ENCODE measurements at regions not wholly inside any gene's neighbourhood (a gene's known extent, or its start where the extent isn't known, plus 50 kb on each side); places are given as distances from the start of the nearest gene placed in this dataset.

DNA sequence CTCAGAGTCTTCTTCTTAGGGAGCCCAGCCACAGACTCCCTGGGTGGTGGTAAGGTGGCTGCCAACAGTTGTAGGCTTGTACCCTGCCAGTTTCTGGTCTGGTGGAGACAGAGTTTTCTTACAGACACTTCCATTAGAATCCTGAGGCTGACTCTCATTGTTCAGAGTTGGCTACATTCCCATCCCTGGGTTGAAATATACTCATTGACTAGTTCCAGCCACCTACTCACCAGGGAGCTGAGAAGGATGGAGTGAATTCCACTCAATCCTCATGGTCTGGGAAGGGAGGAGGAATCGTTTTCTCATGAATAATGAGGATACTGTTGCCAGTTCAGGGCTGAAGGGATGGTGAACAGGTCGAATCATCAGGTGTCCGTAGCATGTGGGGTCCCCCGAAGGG, 226.5 kb upstream of the PROK2 start:
- peaks cover 7% of the 10 kb centered on the region; the same call in 1 of the 2 replicates for H3K36me3 ChIP-seq (ENCODE audit: insufficient read depth, low read length)
- H3K9ac ChIP-seq (ENCODE audit: low read depth, low read length), result no peak overlapping the region
- 0 out of 2 replicates have a peak, but pooled peaks cover 5% of the 10 kb centered on the region for H3K4me1 ChIP-seq (ENCODE audit: insufficient read depth, low read length)
- H3K9me3 ChIP-seq (ENCODE audit: control insufficient read depth, insufficient read depth, low read length), result peaks cover 11% of the 10 kb centered on the region; the same call in 1 of the 2 replicates

DNA sequence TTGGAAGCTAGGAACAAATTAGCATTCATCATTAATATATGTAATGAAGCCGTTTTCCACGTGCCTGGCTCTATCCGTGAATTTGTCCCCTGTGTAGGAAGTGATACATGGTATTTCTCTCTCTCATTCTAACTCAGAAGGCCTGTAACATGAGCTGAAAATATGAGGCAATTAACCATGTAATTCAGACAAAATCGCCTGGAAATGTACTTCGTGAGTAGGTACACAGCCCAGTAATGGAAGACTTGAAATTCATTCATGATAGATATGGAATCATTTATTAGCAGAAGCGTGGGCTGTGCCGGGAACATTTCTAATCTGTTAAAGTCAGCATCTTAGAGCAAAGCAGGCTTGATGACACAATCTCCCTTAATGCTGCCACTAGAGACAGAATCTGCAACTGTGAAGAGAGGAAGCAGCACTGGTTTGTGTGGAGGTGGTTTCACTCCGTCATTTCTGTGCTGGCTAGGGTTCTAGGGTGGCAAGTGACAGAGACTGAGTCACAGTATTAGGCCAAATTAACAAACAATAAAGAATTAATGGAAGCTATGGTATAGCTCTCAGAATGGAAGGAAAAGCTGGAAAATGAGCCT, 225.0 kb upstream of the PROK2 start:
- peaks cover 7% of the 10 kb centered on the region; the same call in 1 of the 2 replicates for H3K36me3 ChIP-seq (ENCODE audit: insufficient read depth, low read length)
- H3K4me1 ChIP-seq (ENCODE audit: insufficient read depth, low read length), result 0 out of 2 replicates have a peak, but pooled peaks cover 4% of the 10 kb centered on the region
- H3K9me3 ChIP-seq (ENCODE audit: control insufficient read depth, insufficient read depth, low read length), result peaks cover 15% of the 10 kb centered on the region; the same call in 1 of the 2 replicates
- no peak overlapping the region for H3K9ac ChIP-seq (ENCODE audit: low read depth, low read length)

DNA sequence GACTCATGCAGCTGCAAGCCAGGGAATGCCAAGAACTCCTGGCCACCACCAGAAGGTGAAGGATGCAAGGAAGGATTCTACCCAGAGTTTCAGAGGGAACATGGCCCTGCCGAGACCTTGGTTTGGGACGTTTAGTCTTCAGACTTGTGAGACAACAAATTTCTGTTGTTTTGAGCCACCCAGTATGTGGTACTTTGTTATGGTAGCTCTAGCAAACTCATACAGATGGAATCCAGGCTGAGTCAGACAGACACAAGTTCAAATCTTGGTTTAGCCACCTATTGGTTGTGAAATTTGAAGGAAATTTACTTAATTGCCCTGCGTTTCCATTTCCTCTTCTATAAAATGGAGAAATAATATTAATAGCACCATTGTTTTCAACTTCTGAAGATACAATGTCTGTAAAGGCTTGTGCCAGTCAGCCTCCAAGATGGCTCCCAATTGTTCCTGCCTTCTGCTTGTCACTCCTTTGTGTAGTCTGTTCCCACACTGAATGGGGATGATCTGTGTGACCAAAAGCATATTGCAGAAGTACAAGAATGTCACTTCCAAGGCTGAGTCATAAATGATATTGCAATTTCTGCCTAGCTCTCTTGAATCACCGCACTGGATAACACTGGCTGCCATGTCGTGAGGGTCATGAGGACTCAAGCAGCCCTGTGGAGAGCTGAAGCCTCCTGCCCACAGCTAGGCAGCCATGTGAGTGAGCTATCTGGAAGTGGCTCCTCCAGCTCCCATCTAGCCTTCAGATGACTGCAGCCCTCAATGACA, 223.5 kb upstream of the PROK2 start:
- H3K9ac ChIP-seq (ENCODE audit: low read depth, low read length), result no peak overlapping the region
- H3K9me3 ChIP-seq (ENCODE audit: control insufficient read depth, insufficient read depth, low read length), result peaks cover 15% of the 10 kb centered on the region; the same call in 1 of the 2 replicates
- peaks cover 7% of the 10 kb centered on the region; the same call in 1 of the 2 replicates for H3K36me3 ChIP-seq (ENCODE audit: insufficient read depth, low read length)
- H3K4me1 ChIP-seq (ENCODE audit: insufficient read depth, low read length), result peaks cover 17% of the 10 kb centered on the region; the same call in 1 of the 2 replicates

DNA sequence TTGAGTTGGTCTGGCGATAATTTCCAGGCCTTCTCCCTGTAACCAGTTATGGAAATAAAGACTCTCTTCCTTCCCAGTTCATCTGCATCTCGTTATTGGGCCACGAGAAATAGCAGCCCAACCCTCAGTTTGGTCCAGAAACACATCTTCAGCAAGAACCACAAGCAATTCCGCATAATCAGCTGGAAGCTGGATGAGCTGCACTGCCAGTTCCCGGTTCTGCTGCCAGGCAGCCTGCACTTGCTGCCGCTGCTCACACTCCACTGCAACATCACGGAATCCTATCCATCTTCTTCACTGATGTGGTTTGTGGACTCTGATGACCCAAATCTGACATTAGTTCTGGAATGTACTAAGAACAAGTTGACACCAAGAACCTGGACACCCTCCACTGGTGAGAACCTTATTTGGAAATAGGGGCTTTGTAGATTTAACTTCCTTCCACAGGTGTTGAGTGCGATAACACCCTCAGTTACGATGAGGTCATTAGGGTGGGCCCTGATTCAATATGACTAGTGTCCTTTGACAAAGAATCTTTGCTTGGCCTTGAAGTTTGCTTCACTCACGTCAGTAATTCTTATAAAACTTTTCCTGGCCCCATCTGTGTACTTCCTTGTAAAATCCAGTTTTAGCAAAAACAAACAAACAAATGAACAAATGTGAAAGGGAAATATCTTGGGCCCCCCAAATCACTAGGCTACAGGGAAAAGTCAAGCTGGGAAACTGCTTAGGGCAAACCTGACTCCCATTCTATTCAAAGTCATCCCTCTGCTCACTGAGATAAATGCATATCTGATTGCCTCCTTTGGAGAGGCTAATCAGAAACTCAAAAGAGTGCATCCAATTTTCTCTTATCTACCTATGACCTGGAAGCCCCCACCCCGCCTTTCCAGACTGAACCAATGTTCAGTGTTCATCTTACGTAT, 221.9 kb upstream of the PROK2 start:
- Histone ChIP-seq H3K9me3 (ENCODE audit: control insufficient read depth, insufficient read depth, low read length) (peaks cover 15% of the 10 kb centered on the region; the same call in 1 of the 2 replicates), H3K4me1 (ENCODE audit: insufficient read depth, low read length) (peaks cover 32% of the 10 kb centered on the region), H3K9ac (ENCODE audit: low read depth, low read length) (no peak overlapping the region), H3K36me3 (ENCODE audit: insufficient read depth, low read length) (peaks cover 7% of the 10 kb centered on the region; the same call in 1 of the 2 replicates)

DNA sequence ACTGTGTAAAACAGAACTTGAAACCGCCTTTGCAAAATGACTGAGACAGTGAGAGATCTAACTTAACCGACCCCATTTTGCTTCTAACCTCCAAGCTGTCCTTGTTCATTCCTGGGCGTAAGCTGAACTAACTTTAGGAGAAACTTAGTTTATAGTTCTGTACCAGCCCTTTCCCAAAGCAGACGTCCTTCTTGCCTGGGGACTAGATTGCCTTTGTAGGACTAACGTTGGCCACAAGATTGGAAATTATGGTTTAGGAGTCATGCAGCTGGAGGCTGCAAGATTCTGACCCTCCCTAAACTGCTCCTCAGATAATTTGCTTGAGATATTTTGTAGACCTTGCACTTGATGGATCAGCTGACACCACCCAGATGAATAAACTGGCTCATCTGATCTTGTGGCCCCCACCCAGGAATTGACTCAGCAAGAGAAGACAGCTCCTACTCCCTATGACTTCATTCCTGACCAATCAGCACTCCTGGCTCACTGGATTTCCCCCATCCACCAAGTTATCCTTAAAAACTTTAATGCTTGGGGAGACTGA, 219.9 kb upstream of the PROK2 start:
- Histone ChIP-seq H3K4me1 (ENCODE audit: insufficient read depth, low read length) (peaks cover 33% of the 10 kb centered on the region), H3K9me3 (ENCODE audit: control insufficient read depth, insufficient read depth, low read length) (peaks cover 15% of the 10 kb centered on the region; the same call in 1 of the 2 replicates), H3K9ac (ENCODE audit: low read depth, low read length) (no peak overlapping the region), H3K36me3 (ENCODE audit: insufficient read depth, low read length) (peaks cover 7% of the 10 kb centered on the region; the same call in 1 of the 2 replicates)

DNA sequence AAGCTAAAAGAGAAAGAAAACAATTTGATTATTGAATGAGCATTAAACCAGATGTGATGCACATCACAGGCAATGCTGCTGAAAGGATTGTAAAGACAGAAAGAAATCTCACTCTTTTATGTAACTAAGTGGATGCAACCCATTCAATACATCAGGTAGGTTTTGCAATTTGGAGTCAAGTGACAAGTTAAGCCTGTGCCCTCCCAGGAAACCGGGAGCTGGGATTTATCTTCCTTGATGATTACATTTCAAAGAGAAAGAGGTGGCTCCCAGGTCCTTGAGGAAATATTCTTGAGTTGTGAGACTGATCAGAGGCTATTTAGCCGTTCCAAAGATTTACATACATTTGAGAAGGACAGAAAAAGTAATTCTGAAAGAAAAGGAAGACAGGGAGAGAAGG, 219.0 kb upstream of the PROK2 start:
- Histone ChIP-seq H3K36me3 (ENCODE audit: insufficient read depth, low read length) (peaks cover 7% of the 10 kb centered on the region; the same call in 1 of the 2 replicates), H3K9me3 (ENCODE audit: control insufficient read depth, insufficient read depth, low read length) (peaks cover 14% of the 10 kb centered on the region; the same call in 1 of the 2 replicates), H3K9ac (ENCODE audit: low read depth, low read length) (no peak overlapping the region), H3K4me1 (ENCODE audit: insufficient read depth, low read length) (peaks cover 33% of the 10 kb centered on the region)

DNA sequence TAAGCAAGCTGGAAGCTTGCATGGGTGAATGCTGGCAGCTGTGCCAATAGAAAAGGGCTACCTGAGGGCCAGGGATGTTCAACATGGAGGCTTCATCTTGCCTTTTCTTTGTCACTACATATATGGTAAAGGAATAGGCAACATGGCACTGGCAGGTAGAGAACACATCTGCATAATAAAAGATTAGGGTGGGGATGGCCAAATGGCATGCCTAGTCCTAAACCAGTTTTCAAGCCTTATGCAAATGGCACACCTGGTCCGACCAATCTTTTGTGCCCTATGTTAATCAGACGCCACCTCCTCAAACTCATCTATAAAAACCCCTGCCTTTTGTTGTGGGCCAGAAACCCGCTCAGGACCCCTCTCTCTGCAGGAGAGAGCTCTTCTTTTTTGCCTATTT, 216.8 kb upstream of the PROK2 start:
- H3K9me3 ChIP-seq (ENCODE audit: control insufficient read depth, insufficient read depth, low read length), result peaks cover 5% of the 10 kb centered on the region; the same call in 1 of the 2 replicates
- no peaks in the 10 kb centered on the region for H3K36me3 ChIP-seq (ENCODE audit: insufficient read depth, low read length)
- H3K9ac ChIP-seq (ENCODE audit: low read depth, low read length), result no peak overlapping the region
- H3K4me1 ChIP-seq (ENCODE audit: insufficient read depth, low read length), result peaks cover 33% of the 10 kb centered on the region

DNA sequence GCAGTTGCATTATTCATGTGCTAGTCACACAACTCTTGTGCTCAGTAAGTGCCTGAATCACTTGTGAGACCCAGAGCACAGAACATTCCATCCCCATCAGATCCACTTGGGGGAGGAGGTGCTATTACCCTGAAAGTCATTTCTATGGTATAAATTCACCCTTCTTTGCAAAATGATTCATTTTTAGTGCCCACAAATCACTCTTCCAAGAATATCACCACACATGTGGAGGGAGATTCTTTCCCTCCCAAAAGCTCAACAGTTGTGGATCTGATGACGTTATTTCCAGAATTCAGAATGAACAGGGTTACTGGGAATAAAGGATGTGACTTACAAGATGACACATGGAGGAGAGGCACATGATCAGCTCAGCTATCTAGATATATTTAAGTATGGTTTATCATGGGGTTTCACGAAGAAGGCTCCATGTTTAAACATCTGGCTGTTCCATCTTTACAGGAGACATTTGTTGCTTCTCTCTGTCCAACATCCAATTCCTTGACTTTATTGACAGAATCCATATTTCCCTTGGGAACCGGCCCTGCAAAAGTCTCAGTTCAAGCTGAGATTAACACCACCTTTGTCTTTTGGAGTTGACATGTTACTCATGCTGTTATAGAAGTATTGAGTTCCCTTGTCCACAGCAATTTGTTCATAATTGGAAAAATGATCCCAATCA, 214.2 kb upstream of the PROK2 start:
- H3K9ac ChIP-seq (ENCODE audit: low read depth, low read length), result no peak overlapping the region
- H3K4me1 ChIP-seq (ENCODE audit: insufficient read depth, low read length), result peaks cover 32% of the 10 kb centered on the region
- no peaks in the 10 kb centered on the region for H3K36me3 ChIP-seq (ENCODE audit: insufficient read depth, low read length)
- no peaks in the 10 kb centered on the region for H3K9me3 ChIP-seq (ENCODE audit: control insufficient read depth, insufficient read depth, low read length)

DNA sequence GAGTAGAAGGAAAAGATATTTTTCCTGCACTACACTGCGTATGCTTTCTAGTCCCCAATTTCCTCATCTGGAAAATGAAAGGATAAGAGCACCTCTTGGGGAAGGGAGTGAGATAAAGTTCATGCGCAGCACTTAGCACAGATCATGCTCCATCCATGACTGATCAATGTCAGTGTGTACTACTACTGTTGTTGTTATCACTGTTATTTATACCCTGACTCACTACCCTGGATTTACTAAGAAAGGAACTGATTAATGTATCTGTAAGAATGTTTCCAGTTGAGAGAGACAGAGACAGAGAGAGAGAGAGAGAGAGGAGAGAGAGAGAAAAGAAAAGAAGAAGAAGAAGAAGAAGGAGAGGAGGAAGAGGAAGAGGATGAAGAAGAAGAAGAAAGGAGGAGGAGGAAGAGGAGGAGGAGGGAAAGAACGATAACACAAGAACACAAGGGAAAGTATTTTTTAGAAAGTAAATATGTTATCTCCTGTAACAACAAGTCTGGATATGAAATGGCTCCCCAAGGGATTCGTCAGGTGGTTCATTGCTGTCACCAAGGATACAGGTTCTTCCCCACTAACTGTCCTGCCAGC, 212.2 kb upstream of the PROK2 start:
- Histone ChIP-seq H3K4me1 (ENCODE audit: insufficient read depth, low read length) (peaks cover 13% of the 10 kb centered on the region; the same call in 1 of the 2 replicates), H3K36me3 (ENCODE audit: insufficient read depth, low read length) (no peaks in the 10 kb centered on the region), H3K9ac (ENCODE audit: low read depth, low read length) (no peak overlapping the region), H3K9me3 (ENCODE audit: control insufficient read depth, insufficient read depth, low read length) (no peaks in the 10 kb centered on the region)

DNA sequence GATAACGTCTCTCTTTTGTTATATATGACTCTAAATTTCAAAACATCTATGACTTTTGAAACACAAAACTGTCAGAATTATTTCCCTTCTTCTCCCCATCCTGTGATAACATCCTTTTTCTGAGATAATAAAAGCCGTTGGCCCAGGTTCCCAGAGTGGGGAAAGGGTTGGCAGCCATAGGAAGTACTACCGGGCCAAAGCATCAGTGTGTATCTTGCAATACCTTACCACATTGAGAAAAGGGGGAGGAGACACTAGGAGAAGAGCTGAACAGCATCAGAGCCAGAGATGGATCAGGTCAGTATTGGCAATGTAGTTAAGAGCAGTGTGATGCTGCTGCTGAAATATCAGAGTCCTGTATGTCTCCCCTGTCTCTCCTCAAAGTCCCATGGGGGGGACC, 210.0 kb upstream of the PROK2 start:
- no peak overlapping the region for H3K9ac ChIP-seq (ENCODE audit: low read depth, low read length)
- no peaks in the 10 kb centered on the region for H3K36me3 ChIP-seq (ENCODE audit: insufficient read depth, low read length)

DNA sequence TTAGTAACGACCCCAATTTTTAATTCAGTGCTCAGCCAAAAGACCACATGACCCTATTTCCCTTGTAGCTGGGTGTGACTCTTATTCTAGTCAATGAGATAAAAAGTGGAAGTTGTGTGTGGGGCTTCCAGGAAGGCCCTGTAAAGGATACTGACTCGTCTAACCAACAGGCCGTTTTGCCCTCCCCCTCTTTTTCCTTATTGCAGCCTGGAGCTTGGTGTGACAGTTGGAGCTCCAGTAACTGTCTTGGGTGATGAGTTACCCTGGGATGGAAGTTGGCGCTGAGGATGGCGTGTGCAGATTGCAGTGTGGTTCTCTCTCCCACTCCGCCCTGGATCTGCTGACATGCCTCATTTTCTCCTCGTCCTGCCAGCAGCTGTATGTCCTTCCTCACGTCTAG, 209.3 kb upstream of the PROK2 start:
- Histone ChIP-seq H3K9ac (ENCODE audit: low read depth, low read length) (no peak overlapping the region), H3K36me3 (ENCODE audit: insufficient read depth, low read length) (no peaks in the 10 kb centered on the region), H3K4me1 (ENCODE audit: insufficient read depth, low read length) (peaks cover 9% of the 10 kb centered on the region; the same call in 1 of the 2 replicates), H3K9me3 (ENCODE audit: control insufficient read depth, insufficient read depth, low read length) (no peaks in the 10 kb centered on the region)

More for the DNA sequence above, 210.0 kb upstream of the PROK2 start:
- peaks cover 9% of the 10 kb centered on the region; the same call in 1 of the 2 replicates for H3K4me1 ChIP-seq (ENCODE audit: insufficient read depth, low read length)
- H3K9me3 ChIP-seq (ENCODE audit: control insufficient read depth, insufficient read depth, low read length), result no peaks in the 10 kb centered on the region

DNA sequence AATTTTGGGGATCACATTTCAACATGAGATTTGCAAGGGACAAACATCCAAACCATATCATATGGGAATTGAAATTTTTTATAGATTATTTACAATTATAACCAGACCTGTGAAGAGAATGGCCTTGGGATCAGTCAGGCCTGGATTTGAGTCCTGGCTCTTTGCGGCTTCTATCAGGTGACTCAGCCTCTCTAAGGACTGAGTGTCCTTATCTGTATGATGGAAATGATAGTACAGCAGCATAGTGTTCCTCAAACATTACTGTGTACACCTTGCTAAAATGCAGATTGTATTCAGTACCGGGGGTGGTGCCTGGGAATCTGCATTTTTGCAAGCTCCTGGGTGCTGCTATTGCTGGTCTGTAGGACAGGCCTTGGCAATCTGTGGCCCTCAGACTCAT, 206.7 kb upstream of the PROK2 start:
- H3K4me1 ChIP-seq (ENCODE audit: insufficient read depth, low read length), result peaks cover 9% of the 10 kb centered on the region; the same call in 1 of the 2 replicates
- no peak overlapping the region for H3K9ac ChIP-seq (ENCODE audit: low read depth, low read length)
- no peaks in the 10 kb centered on the region for H3K36me3 ChIP-seq (ENCODE audit: insufficient read depth, low read length)
- no peaks in the 10 kb centered on the region for H3K9me3 ChIP-seq (ENCODE audit: control insufficient read depth, insufficient read depth, low read length)

DNA sequence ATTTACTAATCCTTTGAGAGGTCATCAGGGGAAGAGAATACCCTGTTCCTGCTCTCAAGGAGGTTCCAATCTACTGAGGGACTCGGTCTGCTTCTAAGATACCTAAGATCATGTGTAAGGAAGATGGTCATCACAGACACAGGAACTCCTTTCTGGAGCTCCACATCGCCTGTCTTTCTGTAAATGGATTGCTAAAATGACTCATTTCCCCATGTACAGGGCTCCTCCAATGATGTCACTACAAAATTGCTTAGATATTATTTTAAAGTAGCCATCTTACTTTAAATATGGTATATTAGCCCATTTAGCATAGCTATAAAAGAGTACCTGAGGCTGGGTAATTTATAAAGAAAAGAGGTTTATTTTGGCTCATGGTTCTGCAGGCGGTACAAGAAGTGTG, 206.1 kb upstream of the PROK2 start:
- Histone ChIP-seq H3K36me3 (ENCODE audit: insufficient read depth, low read length) (no peaks in the 10 kb centered on the region), H3K4me1 (ENCODE audit: insufficient read depth, low read length) (0 out of 2 replicates have a peak, but pooled peaks cover 4% of the 10 kb centered on the region), H3K9ac (ENCODE audit: low read depth, low read length) (no peak overlapping the region), H3K9me3 (ENCODE audit: control insufficient read depth, insufficient read depth, low read length) (no peaks in the 10 kb centered on the region)
